ENCODE measurements at regions not wholly inside any gene's neighbourhood (a gene's known extent, or its start where the extent isn't known, plus 50 kb on each side); places are given as distances from the start of the nearest gene placed in this dataset.

- no peak for DNase-seq (ENCODE audit: low read depth in 2 of 2)
These were observed 429.2 kb upstream of the NR2F2 start for GRCh38 chr15:95901271-95901670.

- no peak for DNase-seq (ENCODE audit: low read depth in 2 of 2)
These were observed 427.9 kb upstream of the NR2F2 start for GRCh38 chr15:95902606-95903005.

- no peak for DNase-seq (ENCODE audit: low read depth in 2 of 2)
These were observed 427.1 kb upstream of the NR2F2 start for GRCh38 chr15:95903352-95903751.

GRCh38 chr15:95910643-95911212, 419.8 kb upstream of the NR2F2 start:
- DNase-seq (ENCODE audit: low read depth in 2 of 2): no peak

- no peak for DNase-seq (ENCODE audit: low read depth in 2 of 2)
These were observed 418.8 kb upstream of the NR2F2 start for GRCh38 chr15:95911570-95912279.

- no peak for DNase-seq (ENCODE audit: low read depth in 2 of 2)
These were observed 418.2 kb upstream of the NR2F2 start for GRCh38 chr15:95912280-95912625.

- DNase-seq (ENCODE audit: low read depth in 2 of 2): no peak
These were observed 417.8 kb upstream of the NR2F2 start for GRCh38 chr15:95912728-95913127.

GRCh38 chr15:95916568-95916967, 413.9 kb upstream of the NR2F2 start:
- no peak for DNase-seq (ENCODE audit: low read depth in 2 of 2)

- no peak for DNase-seq (ENCODE audit: low read depth in 2 of 2)
These were observed 412.0 kb upstream of the NR2F2 start for GRCh38 chr15:95918525-95918924.

GRCh38 chr15:95919460-95919859, 411.0 kb upstream of the NR2F2 start:
- DNase-seq (ENCODE audit: low read depth in 2 of 2): no peak

- no peak for DNase-seq (ENCODE audit: low read depth in 2 of 2)
These were observed 409.1 kb upstream of the NR2F2 start for GRCh38 chr15:95921404-95921803.

- no peak for DNase-seq (ENCODE audit: low read depth in 2 of 2)
These were observed 408.1 kb upstream of the NR2F2 start for GRCh38 chr15:95922431-95922830.

GRCh38 chr15:95923792-95924191, 406.7 kb upstream of the NR2F2 start:
- no peak for DNase-seq (ENCODE audit: low read depth in 2 of 2)

- DNase-seq (ENCODE audit: low read depth in 2 of 2): no peak
These were observed 401.7 kb upstream of the NR2F2 start for GRCh38 chr15:95928822-95929221.

GRCh38 chr15:95929232-95929846, 401.2 kb upstream of the NR2F2 start:
- no peak for DNase-seq (ENCODE audit: low read depth in 2 of 2)

GRCh38 chr15:95930659-95931375, 399.7 kb upstream of the NR2F2 start:
- no peak for DNase-seq (ENCODE audit: low read depth in 2 of 2)

GRCh38 chr15:95931619-95932018, 398.9 kb upstream of the NR2F2 start:
- DNase-seq (ENCODE audit: low read depth in 2 of 2): no peak

GRCh38 chr15:95932141-95932540, 398.4 kb upstream of the NR2F2 start:
- no peak for DNase-seq (ENCODE audit: low read depth in 2 of 2)

- DNase-seq (ENCODE audit: low read depth in 2 of 2): no peak
These were observed 397.8 kb upstream of the NR2F2 start for GRCh38 chr15:95932676-95933075.

GRCh38 chr15:95935852-95936251, 394.6 kb upstream of the NR2F2 start:
- no peak for DNase-seq (ENCODE audit: low read depth in 2 of 2)

- DNase-seq (ENCODE audit: low read depth in 2 of 2): no peak
These were observed 393.4 kb upstream of the NR2F2 start for GRCh38 chr15:95937128-95937528.

- DNase-seq (ENCODE audit: low read depth in 2 of 2): no peak
These were observed 390.0 kb upstream of the NR2F2 start for GRCh38 chr15:95940431-95940985.

All from activated CD4-positive, alpha-beta T cell treated with anti-CD3 and anti-CD28 coated beads for 24 hours (primary cell).